Prostate gland (tissue), 2 donors: ENCODE measurements at regions not wholly inside any gene's neighbourhood (a gene's known extent, or its start where the extent isn't known, plus 50 kb on each side); places are given as distances from the start of the nearest gene placed in this dataset.

Source experiments
- DNase-seq: peaks from one replicate; pipeline ENCODE4 v3.0.0-alpha.2; 2019; ENCODE audit warnings: low spot score
- H3K27ac ChIP-seq, 2 donors: fragments of 200-600 bp; sonication (generic); 2 replicates each; pipeline ENCODE4 v1.5.1; 2017 to 2019
- H3K27me3 ChIP-seq: fragments of 200-600 bp; sonication (generic); replicated peaks from 2 replicates; pipeline ENCODE4 v1.5.1; 2019; ENCODE audit not compliant: insufficient read depth
- H3K36me3 ChIP-seq, 2 donors: fragments of 200-600 bp; sonication (generic); 1 replicate in 1 of 2; 2 replicates in 1 of 2; pipeline versions ENCODE4 v1.5.1 to v1.8.1; 2017 to 2019
- H3K4me1 ChIP-seq: fragments of 200-600 bp; sonication (generic); replicated peaks from 2 replicates; pipeline ENCODE4 v1.5.1; 2019
- H3K4me3 ChIP-seq, 2 donors: fragments of 200-600 bp; sonication (generic); 2 replicates each; pipeline ENCODE4 v1.5.1; 2017 to 2019
- H3K9me3 ChIP-seq: fragments of 200-600 bp; sonication (generic); 2 replicates; pipeline ENCODE4 v1.5.1; 2017
- CTCF ChIP-seq, 4 experiments: fragments of 200-600 bp in 2 of 4; fragments of 450-650 bp in 2 of 4; sonication (generic) in 2 of 4; IDR thresholded peaks; 1 replicate in 3 of 4; 2 replicates in 1 of 4; pipeline ENCODE4 v1.5.1; 2016 to 2019; ENCODE audit warnings: antibody characterized with exemption in 4 of 4, mild to moderate bottlenecking in 2 of 4, moderate library complexity in 2 of 4
- POLR2A ChIP-seq: fragments of 450-650 bp; IDR thresholded peaks from one replicate; pipeline ENCODE4 v1.6.1; 2016; ENCODE audit warnings: antibody characterized with exemption, mild to moderate bottlenecking
- POLR2AphosphoS5 ChIP-seq: sonication (generic); formaldehyde crosslinking; IDR thresholded peaks from one replicate; pipeline ENCODE4 v1.6.1; 2017; ENCODE audit warnings: antibody characterized with exemption
- WGBS: methylation state at CpG from one replicate; pipeline ENCODE4 v1.1.5; 2018; 5-methylcytosine and 5-hydroxymethylcytosine counted together
- intact Hi-C: fragments of 100-400 bp; cut with DNase I; formaldehyde crosslinking; loops from one replicate; pipeline ENCODE4 v1.14.2; 2022

- H3K9me3 ChIP-seq, result no peaks in the 10 kb centered on the region
- no peak for TF ChIP-seq POLR2A
- no peak for TF ChIP-seq POLR2AphosphoS5
- TF ChIP-seq CTCF (IDR thresholded peaks at IDR 0.05), result no peak
- intact Hi-C loops, result no loop called here
- H3K27me3 ChIP-seq, result no peaks in the 10 kb centered on the region
- H3K4me3 ChIP-seq, result no peak overlapping the region
- no peaks in the 10 kb centered on the region for H3K36me3 ChIP-seq
- 61% methylated on average over 5 of the region's 5 CpGs for WGBS
- H3K27ac ChIP-seq, result no peak overlapping the region
- DNase-seq, result no peak
- no peaks in the 10 kb centered on the region for H3K4me1 ChIP-seq
Measured at GRCh38 chr13:34570698-34571353, 371.2 kb upstream of the NBEA start.

- H3K27me3 ChIP-seq, result no peaks in the 10 kb centered on the region
- H3K9me3 ChIP-seq, result no peaks in the 10 kb centered on the region
- TF ChIP-seq CTCF (IDR thresholded peaks at IDR 0.05) (no peak), POLR2AphosphoS5 (no peak), POLR2A (no peak)
- H3K4me3 ChIP-seq, result no peak overlapping the region
- H3K27ac ChIP-seq, result no peak overlapping the region
- no peaks in the 10 kb centered on the region for H3K4me1 ChIP-seq
- 74% methylated on average over 6 of the region's 6 CpGs for WGBS
- intact Hi-C loops, result no loop called here
- no peaks in the 10 kb centered on the region for H3K36me3 ChIP-seq
- no peak for DNase-seq
Measured at GRCh38 chr13:34571716-34572115, 370.4 kb upstream of the NBEA start.

GRCh38 chr13:34577051-34577450 is 365.0 kb upstream of the NBEA start:
- Histone ChIP-seq H3K36me3 (no peaks in the 10 kb centered on the region), H3K4me3 (no peak overlapping the region), H3K27me3 (no peaks in the 10 kb centered on the region), H3K4me1 (no peaks in the 10 kb centered on the region), H3K27ac (no peak overlapping the region), H3K9me3 (no peaks in the 10 kb centered on the region)
- DNase-seq, result no peak
- WGBS, result 100% methylated on average over 1 of the region's 1 CpG
- intact Hi-C loops, result no loop called here
- TF ChIP-seq POLR2AphosphoS5, result no peak
- no peak for TF ChIP-seq CTCF (IDR thresholded peaks at IDR 0.05)
- no peak for TF ChIP-seq POLR2A

- no peak for DNase-seq
- no peaks in the 10 kb centered on the region for H3K36me3 ChIP-seq
- H3K4me3 ChIP-seq, result no peak overlapping the region
- H3K9me3 ChIP-seq, result no peaks in the 10 kb centered on the region
- TF ChIP-seq POLR2AphosphoS5, result no peak
- TF ChIP-seq CTCF (IDR thresholded peaks at IDR 0.05), result no peak
- TF ChIP-seq POLR2A, result no peak
- H3K27ac ChIP-seq, result no peak overlapping the region
- no peaks in the 10 kb centered on the region for H3K27me3 ChIP-seq
- intact Hi-C loops, result no loop called here
- no peaks in the 10 kb centered on the region for H3K4me1 ChIP-seq
- 69% methylated on average over 1 of the region's 1 CpG for WGBS
Measured at GRCh38 chr13:34578471-34578870, 363.6 kb upstream of the NBEA start.

GRCh38 chr13:34578917-34579316 is 363.2 kb upstream of the NBEA start:
- Histone ChIP-seq H3K9me3 (no peaks in the 10 kb centered on the region), H3K4me3 (no peak overlapping the region), H3K4me1 (no peaks in the 10 kb centered on the region), H3K27ac (no peak overlapping the region), H3K36me3 (no peaks in the 10 kb centered on the region), H3K27me3 (no peaks in the 10 kb centered on the region)
- DNase-seq, result no peak
- no peak for TF ChIP-seq POLR2AphosphoS5
- no peak for TF ChIP-seq CTCF (IDR thresholded peaks at IDR 0.05)
- TF ChIP-seq POLR2A, result no peak
- intact Hi-C loops, result no loop called here
